ENCODE measurements at regions not wholly inside any gene's neighbourhood (a gene's known extent, or its start where the extent isn't known, plus 50 kb on each side); places are given as distances from the start of the nearest gene placed in this dataset.

- no peak for TF ChIP-seq SCMH1 (CRISPR knock-in tag; IDR thresholded peaks at IDR 0.05; ENCODE audit: borderline replicate concordance)
- TF ChIP-seq, protein P1, sequence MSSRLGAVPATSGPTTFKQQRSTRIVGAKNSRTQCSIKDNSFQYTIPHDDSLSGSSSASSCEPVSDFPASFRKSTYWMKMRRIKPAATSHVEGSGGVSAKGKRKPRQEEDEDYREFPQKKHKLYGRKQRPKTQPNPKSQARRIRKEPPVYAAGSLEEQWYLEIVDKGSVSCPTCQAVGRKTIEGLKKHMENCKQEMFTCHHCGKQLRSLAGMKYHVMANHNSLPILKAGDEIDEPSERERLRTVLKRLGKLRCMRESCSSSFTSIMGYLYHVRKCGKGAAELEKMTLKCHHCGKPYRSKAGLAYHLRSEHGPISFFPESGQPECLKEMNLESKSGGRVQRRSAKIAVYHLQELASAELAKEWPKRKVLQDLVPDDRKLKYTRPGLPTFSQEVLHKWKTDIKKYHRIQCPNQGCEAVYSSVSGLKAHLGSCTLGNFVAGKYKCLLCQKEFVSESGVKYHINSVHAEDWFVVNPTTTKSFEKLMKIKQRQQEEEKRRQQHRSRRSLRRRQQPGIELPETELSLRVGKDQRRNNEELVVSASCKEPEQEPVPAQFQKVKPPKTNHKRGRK (CRISPR knock-in tag; IDR thresholded peaks at IDR 0.05) = no peak
- no peak for TF ChIP-seq SP1 (IDR thresholded peaks at IDR 0.05)
- no peak for TF ChIP-seq SP1 (CRISPR knock-in tag; IDR thresholded peaks at IDR 0.05)
- TF ChIP-seq REST (IDR thresholded peaks at IDR 0.05; ENCODE audit: borderline replicate concordance in 1 of 2, low read depth in 1 of 2, low read length in 2 of 2) = no peak
- TF ChIP-seq, protein P2, sequence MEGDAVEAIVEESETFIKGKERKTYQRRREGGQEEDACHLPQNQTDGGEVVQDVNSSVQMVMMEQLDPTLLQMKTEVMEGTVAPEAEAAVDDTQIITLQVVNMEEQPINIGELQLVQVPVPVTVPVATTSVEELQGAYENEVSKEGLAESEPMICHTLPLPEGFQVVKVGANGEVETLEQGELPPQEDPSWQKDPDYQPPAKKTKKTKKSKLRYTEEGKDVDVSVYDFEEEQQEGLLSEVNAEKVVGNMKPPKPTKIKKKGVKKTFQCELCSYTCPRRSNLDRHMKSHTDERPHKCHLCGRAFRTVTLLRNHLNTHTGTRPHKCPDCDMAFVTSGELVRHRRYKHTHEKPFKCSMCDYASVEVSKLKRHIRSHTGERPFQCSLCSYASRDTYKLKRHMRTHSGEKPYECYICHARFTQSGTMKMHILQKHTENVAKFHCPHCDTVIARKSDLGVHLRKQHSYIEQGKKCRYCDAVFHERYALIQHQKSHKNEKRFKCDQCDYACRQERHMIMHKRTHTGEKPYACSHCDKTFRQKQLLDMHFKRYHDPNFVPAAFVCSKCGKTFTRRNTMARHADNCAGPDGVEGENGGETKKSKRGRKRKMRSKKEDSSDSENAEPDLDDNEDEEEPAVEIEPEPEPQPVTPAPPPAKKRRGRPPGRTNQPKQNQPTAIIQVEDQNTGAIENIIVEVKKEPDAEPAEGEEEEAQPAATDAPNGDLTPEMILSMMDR (CRISPR knock-in tag; IDR thresholded peaks at IDR 0.05) = no peak
- TF ChIP-seq CHD2 (IDR thresholded peaks at IDR 0.05; ENCODE audit: low read depth, low read length) = no peak
- TF ChIP-seq ETS1 (CRISPR knock-in tag; IDR thresholded peaks at IDR 0.05) = no peak
- no peak for TF ChIP-seq FOXJ3 (CRISPR knock-in tag; IDR thresholded peaks at IDR 0.05; ENCODE audit: borderline replicate concordance)
- no peak for TF ChIP-seq ZNF746 (CRISPR knock-in tag; IDR thresholded peaks at IDR 0.05)
- TF ChIP-seq RAD21 (CRISPR knock-in tag; IDR thresholded peaks at IDR 0.05) = no peak
- no peak for TF ChIP-seq TSC22D2 (CRISPR knock-in tag; IDR thresholded peaks at IDR 0.05; ENCODE audit: borderline replicate concordance)
- no peak for TF ChIP-seq HNRNPL (IDR thresholded peaks at IDR 0.05; ENCODE audit: low read depth, low read length)
Observed at GRCh38 chr2:226679389-226680065, 120.1 kb downstream of the IRS1 start.
